Fibroblast of lung (primary cell): ENCODE measurements at regions not wholly inside any gene's neighbourhood (a gene's known extent, or its start where the extent isn't known, plus 50 kb on each side); places are given as distances from the start of the nearest gene placed in this dataset.

Source experiments
- CTCF ChIP-seq, 2 donors: IDR thresholded peaks in 1 of 2; conservative IDR thresholded peaks in 1 of 2; 1 replicate in 1 of 2; 2 replicates in 1 of 2; pipeline ENCODE4 v1.5.1; 2011 to 2012; ENCODE audit warnings: low read length in 2 of 2, control low read depth in 1 of 2, inconsistent platforms in 1 of 2, low read depth in 1 of 2, mild to moderate bottlenecking in 1 of 2
- EZH2 ChIP-seq: IDR thresholded peaks from 2 replicates; pipeline ENCODE4 v1.5.1; 2012; ENCODE audit warnings: low read length, control low read depth, mild to moderate bottlenecking; ENCODE audit errors: missing control alignments

GRCh38 chr5:145077028-145077427 lies 758.1 kb downstream of the PRELID2 start:
- no peak for TF ChIP-seq CTCF (conservative IDR thresholded peaks at IDR 0.05 in 1 of 2, IDR thresholded peaks at IDR 0.05 in 1 of 2; ENCODE audit: low read depth in 1 of 2, low read length in 2 of 2)
- no peak for TF ChIP-seq EZH2
